HEK293 (cell line): ENCODE measurements at regions not wholly inside any gene's neighbourhood (a gene's known extent, or its start where the extent isn't known, plus 50 kb on each side); places are given as distances from the start of the nearest gene placed in this dataset.

Experiments used
- CTCF ChIA-PET: fragments of 350-600 bp; formaldehyde crosslinking; extraction: SDS; loops from one replicate; lab custom pipeline; 2021; ENCODE audit warnings: antibody characterized with exemption; lab: Yijun Ruan, JAX
- POLR2A ChIA-PET: fragments of 300-600 bp; formaldehyde crosslinking; extraction: SDS; loops from one replicate; lab custom pipeline; 2020; ENCODE audit warnings: antibody characterized with exemption, inconsistent platforms; lab: Yijun Ruan, JAX
- H3K27ac ChIP-seq: fragments of 200-500 bp; sonication (Bioruptor generic); 2 replicates; pipeline ENCODE4 v1.5.1; 2014; ENCODE audit warnings: low read depth, low read length, control low read depth, inconsistent platforms; ENCODE audit errors: extremely low read depth
- H3K36me3 ChIP-seq, 2 experiments: fragments of 200-500 bp in 1 of 2; sonication (Bioruptor generic) in 1 of 2; 1 replicate in 1 of 2; 2 replicates in 1 of 2; pipeline ENCODE4 v1.5.1; 2014 to 2017; ENCODE audit warnings: inconsistent platforms in 2 of 2, low read length in 2 of 2; ENCODE audit not compliant: control insufficient read depth in 2 of 2, insufficient read depth in 1 of 2
- H3K4me1 ChIP-seq: fragments of 200-500 bp; sonication (Bioruptor generic); 2 replicates; pipeline ENCODE4 v1.5.1; 2014; ENCODE audit warnings: mild to moderate bottlenecking, low read length, inconsistent platforms; ENCODE audit not compliant: control insufficient read depth, insufficient read depth
- H3K4me3 ChIP-seq: 2 replicates; pipeline ENCODE4 v1.5.1; 2011; ENCODE audit warnings: low read depth, mild to moderate bottlenecking, control low read depth, low read length, moderate library complexity
- H3K9me3 ChIP-seq: fragments of 200-500 bp; sonication (Bioruptor generic); 2 replicates; pipeline ENCODE4 v1.5.1; 2014; ENCODE audit warnings: low read depth, low read length, inconsistent platforms; ENCODE audit not compliant: control insufficient read depth, insufficient read depth
- BCL11B ChIP-seq: fragments of 450-650 bp; formaldehyde crosslinking; IDR thresholded peaks from 2 replicates; pipeline ENCODE4 v1.5.1; 2016; ENCODE audit warnings: low read depth, missing biosample characterization, missing genetic modification characterization
- KLF16 ChIP-seq: fragments of 450-650 bp; formaldehyde crosslinking; IDR thresholded peaks from 2 replicates; pipeline ENCODE4 v1.5.1; 2017; ENCODE audit warnings: missing biosample characterization, missing genetic modification characterization
- PRDM1 ChIP-seq: fragments of 450-650 bp; formaldehyde crosslinking; IDR thresholded peaks from 2 replicates; pipeline ENCODE4; 2016; ENCODE audit warnings: missing biosample characterization, missing genetic modification characterization
- SCRT1 ChIP-seq: fragments of 450-650 bp; formaldehyde crosslinking; IDR thresholded peaks from 2 replicates; pipeline ENCODE4 v1.5.1; 2016; ENCODE audit warnings: missing biosample characterization, missing genetic modification characterization, borderline replicate concordance
- YY1 ChIP-seq: fragments of 450-650 bp; formaldehyde crosslinking; IDR thresholded peaks from 2 replicates; pipeline ENCODE4 v1.5.1; 2018; ENCODE audit warnings: missing biosample characterization, missing genetic modification characterization
- ZBTB17 ChIP-seq: fragments of 450-650 bp; formaldehyde crosslinking; IDR thresholded peaks from 2 replicates; pipeline ENCODE4 v1.5.1; 2016; ENCODE audit warnings: missing biosample characterization, missing genetic modification characterization
- ZBTB21 ChIP-seq: fragments of 450-650 bp; formaldehyde crosslinking; IDR thresholded peaks from 2 replicates; pipeline ENCODE4 v1.5.1; 2017; ENCODE audit warnings: missing biosample characterization, missing genetic modification characterization
- ZEB2 ChIP-seq: fragments of 450-650 bp; formaldehyde crosslinking; IDR thresholded peaks from 2 replicates; pipeline ENCODE4 v1.5.1; 2016; ENCODE audit warnings: missing biosample characterization, missing genetic modification characterization
- ZNF140 ChIP-seq: fragments of 450-650 bp; formaldehyde crosslinking; IDR thresholded peaks from 2 replicates; pipeline ENCODE4 v1.5.1; 2016; ENCODE audit warnings: missing biosample characterization, missing genetic modification characterization
- ZNF146 ChIP-seq: fragments of 450-650 bp; formaldehyde crosslinking; IDR thresholded peaks from 2 replicates; pipeline ENCODE4 v1.5.1; 2016; ENCODE audit warnings: missing biosample characterization, missing genetic modification characterization
- ZNF16 ChIP-seq: fragments of 450-650 bp; formaldehyde crosslinking; IDR thresholded peaks from 2 replicates; pipeline ENCODE4 v1.5.1; 2016; ENCODE audit warnings: low read depth, missing biosample characterization, missing genetic modification characterization
- ZNF214 ChIP-seq: fragments of 450-650 bp; formaldehyde crosslinking; IDR thresholded peaks from 2 replicates; pipeline ENCODE4 v1.5.1; 2017; ENCODE audit warnings: missing biosample characterization, mild to moderate bottlenecking, missing genetic modification characterization, borderline replicate concordance
- ZNF302 ChIP-seq: fragments of 450-650 bp; formaldehyde crosslinking; IDR thresholded peaks from 2 replicates; pipeline ENCODE4 v1.5.1; 2016; ENCODE audit warnings: missing biosample characterization, missing genetic modification characterization, low read depth
- ZNF311 ChIP-seq: fragments of 450-650 bp; formaldehyde crosslinking; IDR thresholded peaks from 2 replicates; pipeline ENCODE4 v1.5.1; 2017; ENCODE audit warnings: missing biosample characterization, missing genetic modification characterization, borderline replicate concordance
- ZNF350 ChIP-seq: fragments of 450-650 bp; formaldehyde crosslinking; IDR thresholded peaks from 2 replicates; pipeline ENCODE4 v1.5.0; 2017; ENCODE audit warnings: missing biosample characterization, mild to moderate bottlenecking, missing genetic modification characterization
- ZNF416 ChIP-seq: fragments of 450-650 bp; formaldehyde crosslinking; IDR thresholded peaks from 2 replicates; pipeline ENCODE4 v1.5.1; 2016; ENCODE audit warnings: missing biosample characterization, missing genetic modification characterization
- ZNF521 ChIP-seq: fragments of 450-650 bp; formaldehyde crosslinking; IDR thresholded peaks from 2 replicates; pipeline ENCODE4 v1.5.1; 2017; ENCODE audit warnings: missing biosample characterization, mild to moderate bottlenecking, missing genetic modification characterization
- ZNF610 ChIP-seq: fragments of 450-650 bp; formaldehyde crosslinking; IDR thresholded peaks from 2 replicates; pipeline ENCODE4 v1.5.1; 2016; ENCODE audit warnings: missing biosample characterization, missing genetic modification characterization, borderline replicate concordance
- ZNF654 ChIP-seq: fragments of 450-650 bp; formaldehyde crosslinking; IDR thresholded peaks from 2 replicates; pipeline ENCODE4 v1.5.1; 2016; ENCODE audit warnings: low read depth, missing biosample characterization, missing genetic modification characterization
- ZNF658 ChIP-seq: fragments of 450-650 bp; formaldehyde crosslinking; IDR thresholded peaks from 2 replicates; pipeline ENCODE4; 2016; ENCODE audit warnings: missing biosample characterization, missing genetic modification characterization
- ZNF664 ChIP-seq: fragments of 450-650 bp; formaldehyde crosslinking; IDR thresholded peaks from 2 replicates; pipeline ENCODE4 v1.5.1; 2016; ENCODE audit warnings: missing biosample characterization, missing genetic modification characterization
- ZNF677 ChIP-seq: fragments of 450-650 bp; IDR thresholded peaks from 2 replicates; pipeline ENCODE4 v1.5.0; 2018; ENCODE audit warnings: missing biosample characterization, mild to moderate bottlenecking, missing genetic modification characterization, moderate library complexity
- ZNF701 ChIP-seq: fragments of 450-650 bp; formaldehyde crosslinking; IDR thresholded peaks from 2 replicates; pipeline ENCODE4 v1.5.1; 2016; ENCODE audit warnings: missing biosample characterization, missing genetic modification characterization
- ZNF777 ChIP-seq: fragments of 450-650 bp; formaldehyde crosslinking; IDR thresholded peaks from 2 replicates; pipeline ENCODE4 v1.5.1; 2017; ENCODE audit warnings: missing biosample characterization, missing genetic modification characterization, borderline replicate concordance
- TF ChIP-seq, protein P1 (sequence below): fragments of 450-650 bp; formaldehyde crosslinking; IDR thresholded peaks from 2 replicates; pipeline ENCODE4 v1.5.1; 2016; ENCODE audit warnings: missing biosample characterization, missing genetic modification characterization
- TF ChIP-seq, protein P2 (sequence below): fragments of 450-650 bp; formaldehyde crosslinking; IDR thresholded peaks from 2 replicates; pipeline ENCODE4 v1.5.1; 2017; ENCODE audit warnings: missing biosample characterization, missing genetic modification characterization

- Histone ChIP-seq H3K4me1 (peaks cover 10% of the 10 kb centered on the region; the same call in 1 of the 2 replicates), H3K9me3 (no peaks in the 10 kb centered on the region), H3K4me3 (no peak overlapping the region), H3K27ac (no peak overlapping the region), H3K36me3 (no peaks in the 10 kb centered on the region)
- CTCF ChIA-PET: interaction anchor here (1.5 kb wide), 1 partner anchor 30 kb away, joined by 6 read pairs; no protein-coding TSS in a partner anchor
- POLR2A ChIA-PET: no interaction called here
- TF ChIP-seq ZBTB17 (peak; percentile 73; the same call in 1 of the 2 replicates), ZNF664 (tag by site-specific recombination) (peak; percentile 60; the same call in 1 of the 2 replicates)
- TF ChIP-seq, protein P1, sequence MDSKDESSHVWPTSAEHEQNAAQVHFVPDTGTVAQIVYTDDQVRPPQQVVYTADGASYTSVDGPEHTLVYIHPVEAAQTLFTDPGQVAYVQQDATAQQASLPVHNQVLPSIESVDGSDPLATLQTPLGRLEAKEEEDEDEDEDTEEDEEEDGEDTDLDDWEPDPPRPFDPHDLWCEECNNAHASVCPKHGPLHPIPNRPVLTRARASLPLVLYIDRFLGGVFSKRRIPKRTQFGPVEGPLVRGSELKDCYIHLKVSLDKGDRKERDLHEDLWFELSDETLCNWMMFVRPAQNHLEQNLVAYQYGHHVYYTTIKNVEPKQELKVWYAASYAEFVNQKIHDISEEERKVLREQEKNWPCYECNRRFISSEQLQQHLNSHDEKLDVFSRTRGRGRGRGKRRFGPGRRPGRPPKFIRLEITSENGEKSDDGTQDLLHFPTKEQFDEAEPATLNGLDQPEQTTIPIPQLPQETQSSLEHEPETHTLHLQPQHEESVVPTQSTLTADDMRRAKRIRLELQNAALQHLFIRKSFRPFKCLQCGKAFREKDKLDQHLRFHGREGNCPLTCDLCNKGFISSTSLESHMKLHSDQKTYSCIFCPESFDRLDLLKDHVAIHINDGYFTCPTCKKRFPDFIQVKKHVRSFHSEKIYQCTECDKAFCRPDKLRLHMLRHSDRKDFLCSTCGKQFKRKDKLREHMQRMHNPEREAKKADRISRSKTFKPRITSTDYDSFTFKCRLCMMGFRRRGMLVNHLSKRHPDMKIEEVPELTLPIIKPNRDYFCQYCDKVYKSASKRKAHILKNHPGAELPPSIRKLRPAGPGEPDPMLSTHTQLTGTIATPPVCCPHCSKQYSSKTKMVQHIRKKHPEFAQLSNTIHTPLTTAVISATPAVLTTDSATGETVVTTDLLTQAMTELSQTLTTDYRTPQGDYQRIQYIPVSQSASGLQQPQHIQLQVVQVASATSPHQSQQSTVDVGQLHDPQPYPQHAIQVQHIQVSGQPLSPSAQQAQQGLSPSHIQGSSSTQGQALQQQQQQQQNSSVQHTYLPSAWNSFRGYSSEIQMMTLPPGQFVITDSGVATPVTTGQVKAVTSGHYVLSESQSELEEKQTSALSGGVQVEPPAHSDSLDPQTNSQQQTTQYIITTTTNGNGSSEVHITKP (tag by site-specific recombination): no peak
Measured at GRCh38 chr20:51890003-51890402, 87.7 kb upstream of the SALL4 start.

- no peak overlapping the region for H3K4me3 ChIP-seq
- peaks cover 10% of the 10 kb centered on the region; the same call in 1 of the 2 replicates for H3K4me1 ChIP-seq
- H3K36me3 ChIP-seq: no peaks in the 10 kb centered on the region
- ChIA-PET POLR2A (no interaction called here), CTCF (interaction anchor here (1.5 kb wide), 1 partner anchor 30 kb away, joined by 6 read pairs; no protein-coding TSS in a partner anchor)
- TF ChIP-seq ZNF677 (tag by site-specific recombination): no peak
- no peak for TF ChIP-seq ZNF521
- peak; percentile 38; the same call in 1 of the 2 replicates for TF ChIP-seq PRDM1 (tag by site-specific recombination)
- TF ChIP-seq BCL11B: no peak
- TF ChIP-seq, protein P2, sequence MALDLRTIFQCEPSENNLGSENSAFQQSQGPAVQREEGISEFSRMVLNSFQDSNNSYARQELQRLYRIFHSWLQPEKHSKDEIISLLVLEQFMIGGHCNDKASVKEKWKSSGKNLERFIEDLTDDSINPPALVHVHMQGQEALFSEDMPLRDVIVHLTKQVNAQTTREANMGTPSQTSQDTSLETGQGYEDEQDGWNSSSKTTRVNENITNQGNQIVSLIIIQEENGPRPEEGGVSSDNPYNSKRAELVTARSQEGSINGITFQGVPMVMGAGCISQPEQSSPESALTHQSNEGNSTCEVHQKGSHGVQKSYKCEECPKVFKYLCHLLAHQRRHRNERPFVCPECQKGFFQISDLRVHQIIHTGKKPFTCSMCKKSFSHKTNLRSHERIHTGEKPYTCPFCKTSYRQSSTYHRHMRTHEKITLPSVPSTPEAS (tag by site-specific recombination): peak; percentile 55; the same call in 1 of the 2 replicates
- TF ChIP-seq ZNF777 (tag by site-specific recombination): no peak
- TF ChIP-seq ZNF16 (tag by site-specific recombination): no peak
- no peak for TF ChIP-seq ZNF350 (tag by site-specific recombination)
- no peak overlapping the region for H3K27ac ChIP-seq
- H3K9me3 ChIP-seq: no peaks in the 10 kb centered on the region
Measured at GRCh38 chr20:51889466-51889865, 87.1 kb upstream of the SALL4 start.

GRCh38 chr20:51888291-51888690, 86.0 kb upstream of the SALL4 start:
- ChIA-PET CTCF (interaction anchor here (0.6 kb wide), 1 partner anchor 786 kb away, joined by 4 read pairs; no protein-coding TSS in a partner anchor), POLR2A (no interaction called here)

More at GRCh38 chr20:51888291-51888690, 86.0 kb upstream of the SALL4 start:
- Histone ChIP-seq H3K4me1 (peaks cover 7% of the 10 kb centered on the region; the same call in 1 of the 2 replicates), H3K4me3 (no peak overlapping the region), H3K36me3 (no peaks in the 10 kb centered on the region), H3K9me3 (no peaks in the 10 kb centered on the region), H3K27ac (no peak overlapping the region)
- no peak for TF ChIP-seq ZNF140
- no peak for TF ChIP-seq KLF16 (tag by site-specific recombination)
- TF ChIP-seq ZNF701 (tag by site-specific recombination): no peak
- no peak for TF ChIP-seq SCRT1 (tag by site-specific recombination)
- no peak for TF ChIP-seq ZNF610
- TF ChIP-seq ZEB2 (tag by site-specific recombination): no peak
- no peak for TF ChIP-seq ZBTB21 (tag by site-specific recombination)
- TF ChIP-seq YY1 (tag by site-specific recombination): no peak
- no peak for TF ChIP-seq ZNF311 (tag by site-specific recombination)
- no peak for TF ChIP-seq ZNF416 (tag by site-specific recombination)
- no peak for TF ChIP-seq ZNF214
- TF ChIP-seq ZNF658 (tag by site-specific recombination): no peak
- TF ChIP-seq ZNF302: no peak
- TF ChIP-seq ZNF146: no peak
- no peak for TF ChIP-seq ZNF654 (tag by site-specific recombination)
